HEK293 (cell line): ENCODE measurements at regions not wholly inside any gene's neighbourhood (a gene's known extent, or its start where the extent isn't known, plus 50 kb on each side); places are given as distances from the start of the nearest gene placed in this dataset.

Experiments
- TCF7L2 ChIP-seq: IDR thresholded peaks from 2 replicates; pipeline ENCODE4 v1.6.1; 2011; ENCODE audit warnings: low read depth, mild to moderate bottlenecking, inconsistent platforms, low read length, moderate library complexity, borderline replicate concordance
- YY1 ChIP-seq: fragments of 450-650 bp; formaldehyde crosslinking; IDR thresholded peaks from 2 replicates; pipeline ENCODE4 v1.5.1; 2018; ENCODE audit warnings: missing biosample characterization, missing genetic modification characterization
- ZNF174 ChIP-seq: fragments of 450-650 bp; formaldehyde crosslinking; IDR thresholded peaks from 2 replicates; pipeline ENCODE4 v1.5.0; 2017; ENCODE audit warnings: missing biosample characterization, mild to moderate bottlenecking, missing genetic modification characterization
- ZNF555 ChIP-seq: fragments of 450-650 bp; formaldehyde crosslinking; conservative IDR thresholded peaks from 2 replicates; pipeline ENCODE4 v1.5.1; 2017; ENCODE audit warnings: missing biosample characterization, mild to moderate bottlenecking, missing genetic modification characterization, inconsistent platforms
- ZNF558 ChIP-seq: fragments of 450-650 bp; formaldehyde crosslinking; IDR thresholded peaks from 2 replicates; pipeline ENCODE4 v1.5.1; 2016; ENCODE audit warnings: missing biosample characterization, missing genetic modification characterization
- ZNF596 ChIP-seq: fragments of 450-650 bp; IDR thresholded peaks from 2 replicates; pipeline ENCODE4 v1.5.0; 2018; ENCODE audit warnings: missing biosample characterization, mild to moderate bottlenecking, missing genetic modification characterization, moderate library complexity
- TF ChIP-seq, protein P1 (sequence below): fragments of 450-650 bp; formaldehyde crosslinking; conservative IDR thresholded peaks from 2 replicates; pipeline ENCODE4 v1.5.1; 2016; ENCODE audit warnings: low read depth, missing biosample characterization, missing genetic modification characterization
- TF ChIP-seq, protein P2 (sequence below): fragments of 450-650 bp; formaldehyde crosslinking; IDR thresholded peaks from 2 replicates; pipeline ENCODE4 v1.5.1; 2016; ENCODE audit warnings: missing biosample characterization, missing genetic modification characterization
- TF ChIP-seq, protein P3 (sequence below): fragments of 450-650 bp; formaldehyde crosslinking; IDR thresholded peaks from 2 replicates; pipeline ENCODE4 v1.5.1; 2016; ENCODE audit warnings: missing biosample characterization, missing genetic modification characterization
- TF ChIP-seq, protein P4 (sequence below): fragments of 450-650 bp; formaldehyde crosslinking; IDR thresholded peaks from 2 replicates; pipeline ENCODE4 v1.5.1; 2016; ENCODE audit warnings: missing biosample characterization, missing genetic modification characterization, low read depth

DNA sequence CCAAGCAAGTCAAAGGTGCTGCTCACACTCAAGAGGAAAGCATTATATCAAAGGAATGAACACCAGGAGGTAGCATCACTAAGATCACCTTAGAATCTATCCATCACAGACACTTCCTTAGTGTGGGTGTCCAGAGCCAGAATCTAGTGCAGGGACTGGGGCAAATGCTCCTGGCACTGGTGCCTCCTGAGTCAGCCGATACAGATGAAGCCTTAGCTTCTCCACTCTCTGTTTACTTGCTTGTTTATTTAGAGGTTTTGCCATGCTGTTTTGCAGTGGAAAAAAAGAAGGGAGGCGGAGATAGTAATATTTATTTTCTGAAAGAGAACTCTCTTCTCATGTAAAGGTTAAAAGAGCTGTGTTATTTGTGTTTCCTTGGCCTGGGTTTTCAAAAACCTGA, 303.1 kb downstream of the WDR11 start:
- TF ChIP-seq ZNF558 (tag by site-specific recombination) (no peak), ZNF596 (no peak), YY1 (tag by site-specific recombination) (no peak), TCF7L2 (no peak), ZNF174 (no peak), ZNF555 (tag by site-specific recombination) (no peak)
- TF ChIP-seq, protein P1, sequence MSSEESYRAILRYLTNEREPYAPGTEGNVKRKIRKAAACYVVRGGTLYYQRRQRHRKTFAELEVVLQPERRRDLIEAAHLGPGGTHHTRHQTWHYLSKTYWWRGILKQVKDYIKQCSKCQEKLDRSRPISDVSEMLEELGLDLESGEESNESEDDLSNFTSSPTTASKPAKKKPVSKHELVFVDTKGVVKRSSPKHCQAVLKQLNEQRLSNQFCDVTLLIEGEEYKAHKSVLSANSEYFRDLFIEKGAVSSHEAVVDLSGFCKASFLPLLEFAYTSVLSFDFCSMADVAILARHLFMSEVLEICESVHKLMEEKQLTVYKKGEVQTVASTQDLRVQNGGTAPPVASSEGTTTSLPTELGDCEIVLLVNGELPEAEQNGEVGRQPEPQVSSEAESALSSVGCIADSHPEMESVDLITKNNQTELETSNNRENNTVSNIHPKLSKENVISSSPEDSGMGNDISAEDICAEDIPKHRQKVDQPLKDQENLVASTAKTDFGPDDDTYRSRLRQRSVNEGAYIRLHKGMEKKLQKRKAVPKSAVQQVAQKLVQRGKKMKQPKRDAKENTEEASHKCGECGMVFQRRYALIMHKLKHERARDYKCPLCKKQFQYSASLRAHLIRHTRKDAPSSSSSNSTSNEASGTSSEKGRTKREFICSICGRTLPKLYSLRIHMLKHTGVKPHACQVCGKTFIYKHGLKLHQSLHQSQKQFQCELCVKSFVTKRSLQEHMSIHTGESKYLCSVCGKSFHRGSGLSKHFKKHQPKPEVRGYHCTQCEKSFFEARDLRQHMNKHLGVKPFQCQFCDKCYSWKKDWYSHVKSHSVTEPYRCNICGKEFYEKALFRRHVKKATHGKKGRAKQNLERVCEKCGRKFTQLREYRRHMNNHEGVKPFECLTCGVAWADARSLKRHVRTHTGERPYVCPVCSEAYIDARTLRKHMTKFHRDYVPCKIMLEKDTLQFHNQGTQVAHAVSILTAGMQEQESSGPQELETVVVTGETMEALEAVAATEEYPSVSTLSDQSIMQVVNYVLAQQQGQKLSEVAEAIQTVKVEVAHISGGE (tag by site-specific recombination) = no peak
- TF ChIP-seq, protein P2, sequence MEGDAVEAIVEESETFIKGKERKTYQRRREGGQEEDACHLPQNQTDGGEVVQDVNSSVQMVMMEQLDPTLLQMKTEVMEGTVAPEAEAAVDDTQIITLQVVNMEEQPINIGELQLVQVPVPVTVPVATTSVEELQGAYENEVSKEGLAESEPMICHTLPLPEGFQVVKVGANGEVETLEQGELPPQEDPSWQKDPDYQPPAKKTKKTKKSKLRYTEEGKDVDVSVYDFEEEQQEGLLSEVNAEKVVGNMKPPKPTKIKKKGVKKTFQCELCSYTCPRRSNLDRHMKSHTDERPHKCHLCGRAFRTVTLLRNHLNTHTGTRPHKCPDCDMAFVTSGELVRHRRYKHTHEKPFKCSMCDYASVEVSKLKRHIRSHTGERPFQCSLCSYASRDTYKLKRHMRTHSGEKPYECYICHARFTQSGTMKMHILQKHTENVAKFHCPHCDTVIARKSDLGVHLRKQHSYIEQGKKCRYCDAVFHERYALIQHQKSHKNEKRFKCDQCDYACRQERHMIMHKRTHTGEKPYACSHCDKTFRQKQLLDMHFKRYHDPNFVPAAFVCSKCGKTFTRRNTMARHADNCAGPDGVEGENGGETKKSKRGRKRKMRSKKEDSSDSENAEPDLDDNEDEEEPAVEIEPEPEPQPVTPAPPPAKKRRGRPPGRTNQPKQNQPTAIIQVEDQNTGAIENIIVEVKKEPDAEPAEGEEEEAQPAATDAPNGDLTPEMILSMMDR (tag by site-specific recombination) = no peak
- TF ChIP-seq, protein P3, sequence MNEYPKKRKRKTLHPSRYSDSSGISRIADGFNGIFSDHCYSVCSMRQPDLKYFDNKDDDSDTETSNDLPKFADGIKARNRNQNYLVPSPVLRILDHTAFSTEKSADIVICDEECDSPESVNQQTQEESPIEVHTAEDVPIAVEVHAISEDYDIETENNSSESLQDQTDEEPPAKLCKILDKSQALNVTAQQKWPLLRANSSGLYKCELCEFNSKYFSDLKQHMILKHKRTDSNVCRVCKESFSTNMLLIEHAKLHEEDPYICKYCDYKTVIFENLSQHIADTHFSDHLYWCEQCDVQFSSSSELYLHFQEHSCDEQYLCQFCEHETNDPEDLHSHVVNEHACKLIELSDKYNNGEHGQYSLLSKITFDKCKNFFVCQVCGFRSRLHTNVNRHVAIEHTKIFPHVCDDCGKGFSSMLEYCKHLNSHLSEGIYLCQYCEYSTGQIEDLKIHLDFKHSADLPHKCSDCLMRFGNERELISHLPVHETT = no peak
- TF ChIP-seq, protein P4, sequence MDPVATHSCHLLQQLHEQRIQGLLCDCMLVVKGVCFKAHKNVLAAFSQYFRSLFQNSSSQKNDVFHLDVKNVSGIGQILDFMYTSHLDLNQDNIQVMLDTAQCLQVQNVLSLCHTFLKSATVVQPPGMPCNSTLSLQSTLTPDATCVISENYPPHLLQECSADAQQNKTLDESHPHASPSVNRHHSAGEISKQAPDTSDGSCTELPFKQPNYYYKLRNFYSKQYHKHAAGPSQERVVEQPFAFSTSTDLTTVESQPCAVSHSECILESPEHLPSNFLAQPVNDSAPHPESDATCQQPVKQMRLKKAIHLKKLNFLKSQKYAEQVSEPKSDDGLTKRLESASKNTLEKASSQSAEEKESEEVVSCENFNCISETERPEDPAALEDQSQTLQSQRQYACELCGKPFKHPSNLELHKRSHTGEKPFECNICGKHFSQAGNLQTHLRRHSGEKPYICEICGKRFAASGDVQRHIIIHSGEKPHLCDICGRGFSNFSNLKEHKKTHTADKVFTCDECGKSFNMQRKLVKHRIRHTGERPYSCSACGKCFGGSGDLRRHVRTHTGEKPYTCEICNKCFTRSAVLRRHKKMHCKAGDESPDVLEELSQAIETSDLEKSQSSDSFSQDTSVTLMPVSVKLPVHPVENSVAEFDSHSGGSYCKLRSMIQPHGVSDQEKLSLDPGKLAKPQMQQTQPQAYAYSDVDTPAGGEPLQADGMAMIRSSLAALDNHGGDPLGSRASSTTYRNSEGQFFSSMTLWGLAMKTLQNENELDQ = no peak
